ENCODE measurements at regions not wholly inside any gene's neighbourhood (a gene's known extent, or its start where the extent isn't known, plus 50 kb on each side); places are given as distances from the start of the nearest gene placed in this dataset.

DNA sequence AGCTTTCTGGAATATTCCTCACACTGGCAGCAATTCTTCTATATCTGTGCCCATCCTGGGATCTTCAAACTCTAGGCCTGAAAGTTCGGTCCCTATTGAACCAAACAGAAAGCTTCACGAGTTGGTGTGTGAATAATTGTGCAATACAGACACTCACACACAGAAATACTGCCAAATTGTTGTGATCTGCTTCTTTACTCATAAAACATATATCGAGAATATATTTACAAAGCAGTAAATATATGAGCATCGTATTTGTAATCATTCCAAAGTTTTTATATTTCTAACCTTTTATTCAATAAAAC is 56.6 kb upstream of the BEX4 start:
- DNase-seq (ENCODE audit: low read depth in 2 of 2), result no peak

GRCh38 chrX:103157496-103158316 is 57.2 kb upstream of the BEX4 start:
- DNase-seq (ENCODE audit: low read depth in 2 of 2), result peak in 1 of 2 donors; percentile 11

GRCh38 chrX:103155201-103155600 is 59.7 kb upstream of the BEX4 start:
- no peak for DNase-seq (ENCODE audit: low read depth in 2 of 2)

GRCh38 chrX:103153661-103154060 is 60.7 kb upstream of the NXF3 start:
- DNase-seq (ENCODE audit: low read depth in 2 of 2), result no peak

GRCh38 chrX:103151799-103152198 is 58.9 kb upstream of the NXF3 start:
- no peak for DNase-seq (ENCODE audit: low read depth in 2 of 2)

DNA sequence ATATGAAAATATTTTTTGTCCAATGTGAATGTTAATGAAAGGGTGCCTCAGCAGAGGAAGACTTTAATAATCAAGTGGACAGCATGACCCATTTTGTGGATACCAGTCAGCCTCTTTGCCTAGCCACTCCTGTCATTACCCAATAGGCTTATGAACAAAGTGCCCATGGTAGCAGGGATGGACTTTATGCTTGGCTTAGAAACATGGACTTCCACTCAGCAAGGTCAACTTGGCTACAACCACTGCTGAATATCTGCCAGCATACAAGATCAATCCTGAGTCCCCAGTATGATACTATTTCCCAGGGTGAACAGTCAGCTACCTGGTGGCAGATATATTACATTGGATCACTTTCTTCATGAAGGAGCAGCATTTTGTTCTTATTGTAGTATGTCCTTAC is 56.7 kb upstream of the NXF3 start:
- DNase-seq (ENCODE audit: low read depth in 2 of 2), result no peak

GRCh38 chrX:103148075-103148474 is 55.1 kb upstream of the NXF3 start:
- DNase-seq (ENCODE audit: low read depth in 2 of 2), result no peak
